ENCODE measurements at regions not wholly inside any gene's neighbourhood (a gene's known extent, or its start where the extent isn't known, plus 50 kb on each side); places are given as distances from the start of the nearest gene placed in this dataset.

GRCh38 chr9:17871213-17871890, 292.5 kb downstream of the SH3GL2 start:
- Histone ChIP-seq H3K9ac (ENCODE audit: low read length) (no peak overlapping the region), H3K27ac (ENCODE audit: low read length in 2 of 2) (no peak overlapping the region), H3K27me3 (replicated peaks in 1 of 4; ENCODE audit: control extremely low read depth in 1 of 4, control insufficient read depth in 3 of 4, insufficient read depth in 4 of 4, low read length in 3 of 4) (no peaks in the 10 kb centered on the region), H3K9me3 (ENCODE audit: control extremely low read depth in 1 of 3, control insufficient read depth in 2 of 3, insufficient read depth in 1 of 3, low read length in 2 of 3) (no peaks in the 10 kb centered on the region), H3K4me3 (ENCODE audit: control extremely low read depth in 1 of 5, extremely low read depth in 1 of 5, insufficient read depth in 1 of 5, low read depth in 2 of 5, low read length in 4 of 5) (no peak overlapping the region), H3K4me2 (replicated peaks; ENCODE audit: low read depth, low read length, poor library complexity, severe bottlenecking) (no peak overlapping the region), H4K20me1 (ENCODE audit: control insufficient read depth, insufficient read depth, low read length, poor library complexity, severe bottlenecking) (no peaks in the 10 kb centered on the region), H3K79me2 (ENCODE audit: control insufficient read depth, insufficient read depth, low read length) (no peaks in the 10 kb centered on the region), H2AFZ (ENCODE audit: insufficient read depth, low read depth, low read length, poor library complexity, severe bottlenecking) (no peak overlapping the region), H3K36me3 (replicated peaks in 1 of 2; ENCODE audit: control extremely low read depth in 1 of 2, control insufficient read depth in 1 of 2, extremely low read depth in 1 of 2, insufficient read depth in 2 of 2, low read length in 1 of 2) (no peaks in the 10 kb centered on the region), H3K4me1 (ENCODE audit: control insufficient read depth in 2 of 2, insufficient read depth in 2 of 2, low read length in 2 of 2) (no peaks in the 10 kb centered on the region)
- Mint-ChIP-seq H3K27ac (no peak overlapping the region), H3K9me3 (ENCODE audit: insufficient read depth) (no peaks in the 10 kb centered on the region), H3K27me3 (no peaks in the 10 kb centered on the region), H3K4me1 (no peaks in the 10 kb centered on the region), H3K4me3 (no peak overlapping the region)
- POLR2A ChIA-PET: no interaction called here
- no CpG with 5 or more reads among the region's 2 CpGs for WGBS (ENCODE audit: insufficient coverage)
- DNase-seq: no peak
- TF ChIP-seq, protein P1, sequence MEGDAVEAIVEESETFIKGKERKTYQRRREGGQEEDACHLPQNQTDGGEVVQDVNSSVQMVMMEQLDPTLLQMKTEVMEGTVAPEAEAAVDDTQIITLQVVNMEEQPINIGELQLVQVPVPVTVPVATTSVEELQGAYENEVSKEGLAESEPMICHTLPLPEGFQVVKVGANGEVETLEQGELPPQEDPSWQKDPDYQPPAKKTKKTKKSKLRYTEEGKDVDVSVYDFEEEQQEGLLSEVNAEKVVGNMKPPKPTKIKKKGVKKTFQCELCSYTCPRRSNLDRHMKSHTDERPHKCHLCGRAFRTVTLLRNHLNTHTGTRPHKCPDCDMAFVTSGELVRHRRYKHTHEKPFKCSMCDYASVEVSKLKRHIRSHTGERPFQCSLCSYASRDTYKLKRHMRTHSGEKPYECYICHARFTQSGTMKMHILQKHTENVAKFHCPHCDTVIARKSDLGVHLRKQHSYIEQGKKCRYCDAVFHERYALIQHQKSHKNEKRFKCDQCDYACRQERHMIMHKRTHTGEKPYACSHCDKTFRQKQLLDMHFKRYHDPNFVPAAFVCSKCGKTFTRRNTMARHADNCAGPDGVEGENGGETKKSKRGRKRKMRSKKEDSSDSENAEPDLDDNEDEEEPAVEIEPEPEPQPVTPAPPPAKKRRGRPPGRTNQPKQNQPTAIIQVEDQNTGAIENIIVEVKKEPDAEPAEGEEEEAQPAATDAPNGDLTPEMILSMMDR (IDR thresholded peaks at IDR 0.05): no peak
- TF ChIP-seq EZH2 (IDR thresholded peaks at IDR 0.05; ENCODE audit: borderline replicate concordance, insufficient read depth, low read depth, low read length, poor library complexity, severe bottlenecking): no peak
- CTCF ChIA-PET: no interaction called here
- intact Hi-C loops (cut with micrococcal nuclease): no loop called here
- ATAC-seq (ENCODE audit: low read depth): no peak

GRCh38 chr9:17875886-17876285, 297.0 kb downstream of the SH3GL2 start:
- Mint-ChIP-seq H3K9me3 (ENCODE audit: insufficient read depth) (no peaks in the 10 kb centered on the region), H3K27ac (no peak overlapping the region), H3K27me3 (no peaks in the 10 kb centered on the region), H3K4me1 (no peaks in the 10 kb centered on the region), H3K4me3 (no peak overlapping the region)
- intact Hi-C loops (cut with micrococcal nuclease): no loop called here
- Histone ChIP-seq H3K4me1 (ENCODE audit: control insufficient read depth in 2 of 2, insufficient read depth in 2 of 2, low read length in 2 of 2) (no peaks in the 10 kb centered on the region), H3K27me3 (replicated peaks in 1 of 4; ENCODE audit: control extremely low read depth in 1 of 4, control insufficient read depth in 3 of 4, insufficient read depth in 4 of 4, low read length in 3 of 4) (no peaks in the 10 kb centered on the region), H3K9ac (ENCODE audit: low read length) (no peak overlapping the region), H3K9me3 (ENCODE audit: control extremely low read depth in 1 of 3, control insufficient read depth in 2 of 3, insufficient read depth in 1 of 3, low read length in 2 of 3) (no peaks in the 10 kb centered on the region), H3K4me3 (ENCODE audit: control extremely low read depth in 1 of 5, extremely low read depth in 1 of 5, insufficient read depth in 1 of 5, low read depth in 2 of 5, low read length in 4 of 5) (no peak overlapping the region), H4K20me1 (ENCODE audit: control insufficient read depth, insufficient read depth, low read length, poor library complexity, severe bottlenecking) (no peaks in the 10 kb centered on the region), H3K36me3 (replicated peaks in 1 of 2; ENCODE audit: control extremely low read depth in 1 of 2, control insufficient read depth in 1 of 2, extremely low read depth in 1 of 2, insufficient read depth in 2 of 2, low read length in 1 of 2) (no peaks in the 10 kb centered on the region), H3K27ac (ENCODE audit: low read length in 2 of 2) (no peak overlapping the region), H3K4me2 (replicated peaks; ENCODE audit: low read depth, low read length, poor library complexity, severe bottlenecking) (no peak overlapping the region), H2AFZ (ENCODE audit: insufficient read depth, low read depth, low read length, poor library complexity, severe bottlenecking) (no peak overlapping the region), H3K79me2 (ENCODE audit: control insufficient read depth, insufficient read depth, low read length) (no peaks in the 10 kb centered on the region)
- ChIA-PET POLR2A (no interaction called here), CTCF (no interaction called here)
- no peak for DNase-seq
- no CpG with 5 or more reads among the region's 1 CpG for WGBS (ENCODE audit: insufficient coverage)
- TF ChIP-seq, protein P1 (IDR thresholded peaks at IDR 0.05): no peak
- no peak for TF ChIP-seq EZH2 (IDR thresholded peaks at IDR 0.05; ENCODE audit: borderline replicate concordance, insufficient read depth, low read depth, low read length, poor library complexity, severe bottlenecking)
- no peak for ATAC-seq (ENCODE audit: low read depth)

Measured in B cell (primary cell).